Peyer's patch (tissue), 4 donors: ENCODE measurements at regions not wholly inside any gene's neighbourhood (a gene's known extent, or its start where the extent isn't known, plus 50 kb on each side); places are given as distances from the start of the nearest gene placed in this dataset.

Experiments
- POLR2A ChIP-seq, 2 donors: fragments of 450-650 bp; IDR thresholded peaks; one replicate each; pipeline ENCODE4 v1.5.1; 2017; ENCODE audit warnings: antibody characterized with exemption in 2 of 2, mild to moderate bottlenecking in 2 of 2, moderate library complexity in 2 of 2
- TF ChIP-seq, protein P1 (sequence below), 6 experiments: fragments of 450-650 bp in 4 of 6; fragments of 200-600 bp in 2 of 6; sonication (generic) in 1 of 6; IDR thresholded peaks; one replicate each; pipeline ENCODE4 v1.5.1; 2017 to 2019; ENCODE audit warnings: antibody characterized with exemption in 6 of 6, mild to moderate bottlenecking in 3 of 6, moderate library complexity in 1 of 6

DNA sequence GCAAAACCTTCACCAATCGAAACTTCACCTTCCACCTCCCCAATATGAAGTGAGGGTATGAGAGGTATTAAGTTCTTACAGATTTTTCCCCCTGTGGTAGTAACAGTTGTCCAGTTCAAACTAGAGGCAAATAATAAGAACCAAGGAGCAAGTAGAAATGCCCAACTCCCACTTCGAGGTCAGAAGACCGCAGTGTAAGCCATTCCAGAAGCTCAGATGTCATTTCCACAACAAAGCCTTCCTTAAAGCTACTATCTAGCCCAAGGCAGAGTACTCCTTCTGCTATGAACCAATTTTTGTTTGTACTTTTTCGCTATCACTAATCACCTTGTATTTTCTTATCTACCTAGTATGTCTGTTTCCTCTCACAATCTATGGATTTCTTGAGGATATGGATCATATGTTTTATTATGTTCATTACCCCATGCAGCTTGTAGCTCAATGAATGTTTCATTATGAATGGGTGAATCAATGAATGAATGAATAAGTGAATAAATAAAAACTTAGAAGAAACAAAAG lies 235.7 kb upstream of the KCNMB2 start:
- TF ChIP-seq, protein P1, sequence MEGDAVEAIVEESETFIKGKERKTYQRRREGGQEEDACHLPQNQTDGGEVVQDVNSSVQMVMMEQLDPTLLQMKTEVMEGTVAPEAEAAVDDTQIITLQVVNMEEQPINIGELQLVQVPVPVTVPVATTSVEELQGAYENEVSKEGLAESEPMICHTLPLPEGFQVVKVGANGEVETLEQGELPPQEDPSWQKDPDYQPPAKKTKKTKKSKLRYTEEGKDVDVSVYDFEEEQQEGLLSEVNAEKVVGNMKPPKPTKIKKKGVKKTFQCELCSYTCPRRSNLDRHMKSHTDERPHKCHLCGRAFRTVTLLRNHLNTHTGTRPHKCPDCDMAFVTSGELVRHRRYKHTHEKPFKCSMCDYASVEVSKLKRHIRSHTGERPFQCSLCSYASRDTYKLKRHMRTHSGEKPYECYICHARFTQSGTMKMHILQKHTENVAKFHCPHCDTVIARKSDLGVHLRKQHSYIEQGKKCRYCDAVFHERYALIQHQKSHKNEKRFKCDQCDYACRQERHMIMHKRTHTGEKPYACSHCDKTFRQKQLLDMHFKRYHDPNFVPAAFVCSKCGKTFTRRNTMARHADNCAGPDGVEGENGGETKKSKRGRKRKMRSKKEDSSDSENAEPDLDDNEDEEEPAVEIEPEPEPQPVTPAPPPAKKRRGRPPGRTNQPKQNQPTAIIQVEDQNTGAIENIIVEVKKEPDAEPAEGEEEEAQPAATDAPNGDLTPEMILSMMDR (IDR thresholded peaks at IDR 0.05): no peak
- no peak for TF ChIP-seq POLR2A (IDR thresholded peaks at IDR 0.05)
